Pons (tissue), 1 donor: ENCODE measurements at regions not wholly inside any gene's neighbourhood (a gene's known extent, or its start where the extent isn't known, plus 50 kb on each side); places are given as distances from the start of the nearest gene placed in this dataset.
A peak's percentile ranks its signal among the peaks of the same experiment; 100 is the strongest.

ENCODE experiments used
- DNase-seq: peaks from one replicate; pipeline ENCODE4 v3.0.0-alpha.2; 2016; ENCODE audit warnings: low spot score

DNA sequence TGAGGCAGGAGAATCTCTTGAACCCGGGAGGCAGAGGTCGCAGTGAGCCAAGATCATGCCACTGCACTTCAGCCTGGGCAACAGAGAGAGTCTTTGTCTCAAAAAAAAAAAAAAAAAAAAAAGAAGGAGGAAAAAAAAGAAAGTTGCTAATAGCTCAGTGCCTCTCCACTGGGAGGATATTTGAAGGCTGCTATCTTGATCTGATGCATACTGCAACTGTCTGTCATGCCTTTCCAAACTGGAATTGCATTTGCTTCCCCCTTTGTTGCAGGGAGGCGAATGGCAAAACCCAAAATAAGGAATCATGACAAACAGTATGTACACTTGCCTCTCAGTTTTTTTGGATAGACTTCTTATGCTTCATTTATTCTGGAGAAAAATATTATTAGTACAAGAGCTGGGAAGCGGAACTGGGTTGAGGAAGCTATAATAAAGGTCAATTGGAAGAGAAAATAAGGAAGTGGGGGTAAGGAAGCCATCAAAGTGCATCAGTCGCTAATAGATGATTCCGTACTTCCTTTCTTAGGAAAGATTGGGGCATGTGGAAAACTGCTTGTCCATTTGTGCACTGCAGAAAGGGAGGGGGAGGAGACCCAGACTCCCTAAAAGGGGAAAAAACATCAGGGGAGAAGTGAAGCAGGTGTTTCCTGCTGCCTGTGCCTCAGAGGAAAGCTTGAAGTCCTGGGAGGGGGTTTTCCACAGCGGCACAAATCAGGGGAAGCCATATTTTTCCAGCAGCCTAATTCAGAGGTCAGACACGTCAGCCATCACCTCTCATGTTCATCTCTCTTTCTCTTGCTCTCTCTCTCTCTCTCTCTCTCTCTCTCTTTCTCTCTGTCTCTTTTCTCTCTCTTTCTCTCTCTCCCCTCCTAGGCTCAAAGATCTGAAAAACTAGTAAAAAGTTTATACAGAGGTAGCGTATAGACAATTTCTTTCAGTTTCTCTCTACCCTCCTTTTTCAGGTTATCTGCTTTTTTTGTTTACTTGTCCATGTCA, 301.4 kb upstream of the TNP1 start:
- peak; percentile 35 for DNase-seq

DNA sequence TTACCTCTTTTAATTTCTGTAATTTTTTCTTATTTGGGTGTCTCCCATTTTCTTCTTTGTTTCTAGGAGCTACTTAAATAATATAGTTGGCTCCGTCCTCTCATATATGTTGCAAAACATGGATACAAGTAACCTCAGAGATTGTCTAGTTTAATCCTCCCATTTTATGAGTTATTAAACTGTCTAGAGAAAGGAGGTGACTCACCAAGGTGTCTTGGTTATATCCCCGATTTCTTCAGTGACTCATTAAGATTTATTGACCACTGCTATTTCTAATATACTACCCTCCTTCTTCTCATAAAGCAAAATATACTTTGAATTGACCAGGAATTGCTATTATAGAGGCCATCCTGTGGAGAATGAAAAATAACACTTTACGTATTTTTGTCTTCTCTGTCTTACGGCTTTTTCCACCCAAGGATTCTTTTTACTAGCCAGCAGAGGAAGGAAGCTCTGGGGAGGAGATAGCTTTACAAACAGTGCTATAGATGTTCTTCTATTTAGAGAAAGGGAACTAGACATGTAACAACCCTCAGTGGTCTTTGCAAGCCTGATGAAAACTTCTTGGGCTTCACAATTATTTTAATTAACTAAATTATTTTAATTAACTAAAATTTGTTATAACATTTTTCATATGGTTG, 300.4 kb upstream of the TNP1 start:
- no peak for DNase-seq

DNA sequence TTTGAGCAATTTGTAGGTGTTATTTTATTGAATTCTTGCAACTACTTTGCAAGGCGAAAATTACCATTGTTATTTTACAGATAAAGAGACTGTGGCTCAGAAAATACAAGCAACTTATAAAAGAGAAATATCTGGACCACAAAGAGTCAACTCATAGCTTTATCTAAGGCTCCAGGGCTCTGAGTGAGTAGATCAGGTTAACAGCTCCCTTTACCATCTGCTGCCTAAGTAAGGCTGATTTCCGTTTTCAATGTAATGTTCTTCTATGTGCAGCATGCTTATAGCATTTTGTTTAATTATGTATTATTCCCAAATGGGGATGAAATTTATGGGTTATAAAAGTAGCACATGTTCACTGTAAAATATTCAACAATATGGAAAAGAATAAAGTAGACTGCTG, 299.1 kb upstream of the TNP1 start:
- DNase-seq = no peak

DNA sequence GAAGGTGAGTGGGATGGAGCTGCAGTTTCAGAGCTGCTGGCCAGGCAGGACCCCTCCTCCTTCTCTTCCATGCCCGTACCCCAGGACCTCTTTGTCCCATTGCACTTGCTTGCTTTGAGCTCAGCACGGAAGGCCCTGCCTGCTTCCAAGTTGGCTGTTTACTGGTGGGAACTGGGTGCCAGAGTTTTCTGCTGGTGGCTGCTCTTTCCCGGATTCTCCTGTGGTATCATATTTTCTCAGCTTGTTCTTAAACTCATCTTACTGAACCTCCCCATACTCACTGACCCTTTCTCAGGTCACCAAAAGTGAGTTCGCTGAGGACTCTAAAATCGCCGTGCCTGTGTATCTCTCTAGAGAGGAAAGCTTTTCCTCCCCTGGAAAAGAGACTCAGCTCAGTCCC, 297.7 kb upstream of the TNP1 start:
- DNase-seq = no peak

DNA sequence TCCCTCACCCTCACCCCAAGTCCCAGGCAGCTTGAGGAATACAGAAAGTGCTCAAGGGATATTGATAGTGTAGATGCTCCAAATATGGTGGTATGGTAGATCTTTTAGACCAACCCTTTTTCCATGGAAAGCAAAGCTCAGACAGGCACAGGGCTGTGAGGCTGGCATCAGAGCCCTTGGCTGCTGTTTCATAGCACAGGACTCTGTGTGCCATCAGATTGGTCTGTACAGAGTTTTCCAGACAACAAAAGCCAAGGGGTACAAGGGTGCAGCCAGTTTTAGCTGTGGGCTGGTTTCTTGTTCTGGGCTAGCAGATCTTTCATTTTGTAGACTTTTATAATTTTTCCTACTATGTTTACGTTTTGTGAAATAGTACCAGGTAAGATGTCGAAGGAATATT, 296.9 kb upstream of the TNP1 start:
- no peak for DNase-seq

DNA sequence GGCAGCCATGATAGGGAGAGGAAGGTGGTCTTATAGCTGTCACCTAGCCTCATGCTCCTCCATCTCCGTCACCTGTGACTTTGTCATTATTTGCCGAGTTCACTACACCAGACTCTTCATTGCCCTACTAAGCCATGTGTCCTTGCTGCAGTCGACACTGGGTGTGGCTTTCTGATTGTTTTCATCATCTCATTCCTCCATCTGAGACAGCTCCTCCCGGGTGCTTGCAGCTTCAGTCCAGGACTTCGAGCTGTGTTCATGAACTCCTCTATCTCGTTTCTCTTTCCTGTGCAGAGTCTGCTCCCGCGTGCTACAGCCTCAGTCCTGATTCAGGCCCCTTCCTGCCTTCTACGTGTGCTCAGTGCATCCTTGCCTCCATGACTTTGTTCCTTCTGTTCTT, 295.1 kb upstream of the TNP1 start:
- no peak for DNase-seq

DNA sequence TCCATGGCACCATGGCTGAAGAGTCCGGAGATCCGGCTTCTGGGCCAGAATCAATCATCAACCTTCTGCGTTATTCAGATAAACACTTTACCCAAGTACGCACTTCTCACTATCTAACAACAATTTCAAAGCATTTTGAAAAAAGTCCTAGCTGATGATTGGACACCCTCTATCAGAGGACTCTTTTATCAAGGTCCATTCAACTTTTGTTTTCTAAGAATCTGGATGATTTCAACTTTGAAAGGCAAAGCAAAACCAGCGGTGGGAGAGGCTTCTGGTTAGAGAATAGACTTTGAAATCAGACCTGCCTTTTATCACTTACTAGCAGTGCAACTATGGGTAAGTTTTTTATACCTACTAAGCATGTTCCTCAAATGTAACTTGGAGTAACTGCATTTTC, 293.6 kb upstream of the TNP1 start:
- no peak for DNase-seq

DNA sequence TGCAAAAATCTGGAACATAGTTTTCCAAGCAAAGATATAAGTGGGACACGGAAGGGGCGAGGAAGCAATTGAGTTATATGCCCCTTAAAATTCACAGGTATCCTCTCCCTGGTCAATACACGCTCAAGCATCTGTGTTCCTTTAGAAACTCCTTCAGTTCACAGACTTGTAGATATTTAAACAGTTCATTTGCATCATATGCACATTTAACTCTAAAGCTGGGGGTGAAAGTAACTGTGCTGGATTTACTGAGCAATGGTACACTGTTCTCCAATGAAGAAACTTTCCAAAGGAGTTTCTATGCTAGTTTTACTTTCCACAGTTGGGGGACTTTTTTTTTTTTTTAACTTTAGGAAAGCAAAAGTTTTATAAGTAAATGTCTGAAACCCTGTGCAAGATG, 293.0 kb upstream of the TNP1 start:
- no peak for DNase-seq

DNA sequence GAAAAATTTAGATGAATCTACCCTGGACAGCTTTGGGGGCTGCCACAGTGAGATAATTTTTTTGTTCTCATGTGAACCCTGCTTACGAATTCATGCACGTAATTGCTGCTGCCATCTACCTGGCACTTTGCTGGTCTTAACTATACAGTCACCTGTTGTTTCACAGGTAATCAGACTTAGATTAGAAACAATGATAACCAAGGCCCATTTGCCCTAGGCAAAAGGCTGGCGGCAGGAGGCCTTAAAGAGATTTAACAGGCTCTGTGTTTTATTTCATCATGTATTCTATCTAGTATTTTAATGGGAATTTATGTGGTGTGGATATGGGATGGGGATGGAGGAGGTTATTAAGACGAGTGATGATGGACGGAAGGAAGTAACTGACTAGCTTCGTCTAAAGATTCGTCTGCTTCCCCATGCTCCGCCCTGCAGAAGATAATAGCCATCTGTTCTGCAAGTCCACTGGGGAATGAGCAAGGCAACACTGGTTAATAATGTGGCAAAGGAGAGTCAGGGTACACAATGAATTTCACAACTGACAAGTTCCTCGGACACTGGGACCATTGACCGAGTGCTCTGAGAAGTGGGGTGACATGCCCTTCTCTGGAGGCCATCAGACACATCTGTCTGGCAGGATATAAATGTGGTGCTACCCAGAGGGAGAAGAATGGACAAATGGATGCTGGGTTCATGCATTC, 291.8 kb upstream of the TNP1 start:
- DNase-seq = peak; percentile 85

DNA sequence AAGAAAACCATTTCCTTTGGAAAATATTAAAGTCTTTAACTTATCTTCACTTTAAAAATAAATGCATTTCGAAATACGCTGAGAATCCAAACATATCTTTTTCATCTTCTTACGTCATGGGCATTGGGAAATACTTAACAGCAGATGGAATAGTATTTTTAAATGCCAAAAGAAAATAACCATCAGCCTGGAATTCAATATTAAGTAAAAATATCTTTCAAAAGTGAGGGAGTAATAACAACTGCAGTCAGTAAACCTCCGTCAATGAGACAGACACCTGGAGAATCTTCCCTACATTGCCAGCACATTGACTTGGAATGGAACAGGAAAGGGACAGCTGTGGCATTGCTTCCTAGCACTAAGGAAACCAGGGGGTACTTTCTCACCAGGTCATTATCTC, 290.4 kb upstream of the TNP1 start:
- DNase-seq = no peak

DNA sequence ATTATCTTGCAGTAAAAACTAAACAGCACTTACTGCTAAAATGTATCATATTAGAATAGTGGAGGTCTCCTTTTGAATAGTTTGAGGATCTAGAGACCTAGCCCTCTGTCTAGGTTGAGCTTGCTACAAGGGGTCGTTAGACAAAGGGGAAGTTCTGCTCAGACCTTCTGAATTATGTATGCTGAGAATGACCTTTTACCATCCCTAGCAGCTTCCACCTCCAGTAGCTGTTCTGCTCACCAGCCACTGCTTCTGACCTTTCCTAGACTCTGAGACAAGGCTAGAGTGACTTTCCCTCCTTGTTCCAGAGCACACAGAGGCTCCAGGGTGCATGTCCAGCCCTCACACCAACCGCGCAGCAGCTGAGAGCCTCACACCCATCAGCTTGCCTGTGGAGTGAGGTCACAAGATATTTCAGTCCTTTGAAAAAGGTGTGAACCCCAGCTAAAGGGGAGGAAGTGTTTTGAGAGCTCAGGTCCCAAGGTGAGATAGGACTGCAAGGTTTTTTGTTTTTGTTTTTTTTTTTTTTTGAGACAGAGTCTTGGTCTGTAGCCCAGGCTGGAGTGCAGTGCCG, 289.3 kb upstream of the TNP1 start:
- DNase-seq = no peak

DNA sequence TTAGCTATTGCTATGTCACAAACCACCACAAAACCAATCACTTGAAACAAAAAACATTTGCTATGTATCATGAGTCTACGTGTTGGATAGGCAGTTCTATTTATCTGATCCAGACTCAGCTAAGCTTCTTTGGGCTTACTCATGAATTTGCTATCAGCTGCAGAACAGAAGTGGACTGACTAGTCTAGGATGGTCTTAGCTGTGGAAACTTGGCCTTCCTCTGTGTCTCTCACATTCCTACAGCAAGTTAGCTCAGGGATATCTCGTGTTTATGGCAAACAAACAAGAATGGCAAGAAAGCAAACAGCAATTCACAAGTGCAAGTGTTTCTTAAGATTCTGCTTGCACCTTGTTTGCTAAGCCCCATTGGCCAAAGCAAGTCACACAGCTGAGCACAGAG, 288.0 kb upstream of the TNP1 start:
- DNase-seq = no peak

DNA sequence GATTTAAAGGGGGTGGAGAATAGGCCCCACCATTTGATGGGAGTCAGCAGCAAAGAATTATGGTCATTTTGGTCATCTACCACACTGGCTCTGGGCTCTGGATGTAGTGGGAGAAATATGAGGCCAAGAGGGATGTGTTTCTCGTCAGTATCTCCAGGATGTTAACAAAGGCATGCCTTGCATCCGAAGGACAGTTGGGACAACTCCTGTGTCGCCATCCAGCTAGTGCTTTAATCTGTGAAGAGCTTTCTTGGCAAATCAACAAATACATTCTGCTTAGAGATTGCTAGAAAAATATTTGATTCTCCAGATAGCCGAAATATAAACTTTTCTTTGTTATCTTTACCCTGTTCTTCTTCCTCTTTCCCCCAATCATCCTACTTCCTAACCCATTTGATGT, 287.1 kb upstream of the TNP1 start:
- DNase-seq = no peak

DNA sequence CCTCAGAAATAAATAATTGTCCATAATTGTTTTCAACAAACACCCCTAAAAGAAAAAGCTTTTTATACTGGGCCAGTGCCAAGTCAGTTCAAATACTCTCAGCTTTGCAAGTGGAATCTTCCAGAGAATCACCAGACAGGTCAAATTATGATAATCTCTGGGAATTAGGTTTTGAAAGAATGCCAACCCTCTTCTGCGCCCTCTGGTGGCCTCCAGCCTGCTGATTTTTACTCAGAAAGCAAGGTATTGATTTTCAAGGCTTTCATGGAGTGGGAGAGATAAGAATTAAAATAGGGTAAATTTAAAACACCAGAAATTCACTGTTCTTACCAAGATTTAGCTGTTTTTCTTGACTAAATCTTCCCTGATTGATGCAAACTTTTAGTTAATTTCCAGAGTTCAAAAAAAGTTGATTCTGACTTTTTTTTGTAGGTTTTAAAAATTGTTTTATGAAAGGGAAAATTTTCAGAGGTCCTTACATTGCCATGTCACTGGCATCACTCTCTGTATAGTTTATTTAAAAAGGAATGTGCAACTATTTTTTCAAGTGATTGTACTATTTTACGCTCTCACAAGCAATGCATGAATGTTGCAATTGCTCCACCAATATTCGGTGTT, 282.9 kb upstream of the TNP1 start:
- DNase-seq = no peak

DNA sequence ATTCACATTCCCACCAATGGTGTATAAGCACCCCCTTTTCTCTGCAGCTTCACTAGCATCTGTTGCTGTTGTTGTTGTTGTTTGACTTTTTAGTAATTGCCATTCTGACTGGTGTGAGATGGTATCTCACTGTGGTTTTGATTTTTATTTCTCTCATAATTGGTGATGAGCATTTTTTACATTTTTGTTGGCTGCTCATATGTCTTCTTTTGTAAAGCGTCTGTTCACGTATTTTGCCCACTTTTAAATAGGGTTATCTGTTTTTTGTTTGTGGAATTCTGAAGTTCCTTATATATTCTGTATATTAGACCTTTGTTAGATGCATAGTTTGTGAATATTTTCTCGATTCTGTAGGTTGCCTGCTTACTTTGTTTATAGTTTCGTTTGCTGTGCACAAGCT, 278.4 kb upstream of the TNP1 start:
- no peak for DNase-seq

DNA sequence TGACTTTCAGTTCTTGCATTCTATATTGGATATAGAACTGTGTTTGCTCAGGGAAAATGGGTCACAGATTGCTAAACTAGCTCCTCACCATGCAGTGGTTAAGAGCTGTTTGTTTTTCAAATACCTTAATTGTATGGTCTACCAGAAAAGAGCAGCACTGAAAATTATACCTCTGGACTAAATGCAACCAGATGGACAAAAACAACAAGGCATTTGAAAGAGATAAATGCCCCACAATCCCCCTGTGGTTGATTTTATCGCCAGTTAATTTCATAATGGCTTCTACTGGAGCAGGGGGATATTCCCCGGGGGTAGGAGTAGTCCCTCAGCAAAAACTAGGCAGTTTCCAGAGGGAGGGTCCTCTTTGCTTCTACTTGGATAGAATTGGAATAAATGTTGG, 267.9 kb upstream of the TNP1 start:
- DNase-seq = no peak

DNA sequence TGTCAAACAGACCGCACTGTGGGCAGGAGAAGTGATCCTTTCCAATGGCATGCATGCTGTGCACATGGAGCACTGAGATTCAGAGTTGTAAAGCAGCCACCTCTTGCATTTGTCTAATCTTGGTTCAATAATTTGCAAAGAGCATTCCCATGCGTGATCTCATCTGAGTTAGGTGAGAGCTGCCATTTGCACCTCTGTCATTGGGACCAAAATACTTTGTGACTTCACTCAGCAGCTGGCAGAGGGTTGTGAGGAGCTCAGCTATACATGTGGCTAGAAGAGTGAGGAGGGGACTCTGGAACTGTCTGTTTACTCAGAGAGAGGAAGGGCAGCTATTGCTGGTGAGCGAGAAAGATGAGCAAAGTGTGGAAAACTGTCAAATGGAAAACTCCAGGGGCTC, 265.1 kb upstream of the TNP1 start:
- DNase-seq = no peak

DNA sequence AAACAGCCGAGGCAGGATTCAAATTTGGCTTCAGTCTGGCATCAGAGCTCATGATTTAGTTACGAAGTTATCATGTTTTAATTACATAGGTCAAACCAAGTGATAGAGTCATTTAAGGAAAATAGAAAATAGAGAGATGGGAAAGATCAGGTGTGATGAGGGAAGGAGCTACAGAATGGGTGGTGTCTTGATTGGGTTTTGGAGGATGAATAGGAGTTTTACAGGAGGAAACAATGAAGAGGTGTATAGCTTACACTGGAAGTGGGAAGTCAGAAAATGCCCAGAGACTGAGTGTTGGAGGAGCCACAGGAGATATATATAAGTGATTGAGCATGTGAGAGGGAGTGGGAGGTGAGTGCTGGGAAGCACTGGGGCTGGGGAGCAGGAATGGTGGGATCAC, 264.2 kb upstream of the TNP1 start:
- DNase-seq = no peak

DNA sequence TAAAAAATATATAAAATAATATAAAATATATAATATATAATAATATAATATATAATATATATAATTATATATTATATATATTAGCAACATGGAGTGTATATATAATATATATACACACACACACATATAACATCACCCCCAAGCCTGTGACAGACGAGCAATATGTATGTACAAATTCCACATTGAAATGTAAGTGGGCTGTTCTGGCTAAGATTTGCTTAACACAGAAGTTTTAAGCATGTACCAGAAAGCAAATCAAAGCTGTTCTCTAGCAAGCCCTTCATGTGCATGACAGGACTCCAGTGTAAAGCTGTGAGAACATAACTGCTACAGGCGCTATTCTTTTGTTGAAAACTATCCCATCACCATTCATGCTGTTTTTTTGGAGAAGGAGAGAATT, 261.7 kb upstream of the TNP1 start:
- DNase-seq = no peak

DNA sequence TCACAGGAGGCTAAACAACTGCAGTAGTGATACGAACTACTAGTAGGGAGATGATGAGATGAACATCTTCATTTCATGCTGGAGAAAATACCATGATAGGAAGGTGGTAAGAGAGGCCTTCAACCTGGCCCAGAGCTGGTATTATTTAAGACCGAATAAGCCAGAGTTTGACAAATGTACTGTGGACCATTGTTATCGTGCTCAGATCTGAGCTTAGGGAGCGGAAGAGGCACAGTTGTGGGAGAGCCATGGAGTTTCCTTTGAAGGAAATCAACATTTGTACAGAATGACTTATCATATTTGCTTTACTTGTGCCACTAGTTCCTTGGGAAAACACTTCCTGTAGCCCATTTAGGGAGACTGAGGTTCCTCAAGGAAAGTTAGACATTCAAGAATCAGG, 260.6 kb upstream of the TNP1 start:
- DNase-seq = no peak

DNA sequence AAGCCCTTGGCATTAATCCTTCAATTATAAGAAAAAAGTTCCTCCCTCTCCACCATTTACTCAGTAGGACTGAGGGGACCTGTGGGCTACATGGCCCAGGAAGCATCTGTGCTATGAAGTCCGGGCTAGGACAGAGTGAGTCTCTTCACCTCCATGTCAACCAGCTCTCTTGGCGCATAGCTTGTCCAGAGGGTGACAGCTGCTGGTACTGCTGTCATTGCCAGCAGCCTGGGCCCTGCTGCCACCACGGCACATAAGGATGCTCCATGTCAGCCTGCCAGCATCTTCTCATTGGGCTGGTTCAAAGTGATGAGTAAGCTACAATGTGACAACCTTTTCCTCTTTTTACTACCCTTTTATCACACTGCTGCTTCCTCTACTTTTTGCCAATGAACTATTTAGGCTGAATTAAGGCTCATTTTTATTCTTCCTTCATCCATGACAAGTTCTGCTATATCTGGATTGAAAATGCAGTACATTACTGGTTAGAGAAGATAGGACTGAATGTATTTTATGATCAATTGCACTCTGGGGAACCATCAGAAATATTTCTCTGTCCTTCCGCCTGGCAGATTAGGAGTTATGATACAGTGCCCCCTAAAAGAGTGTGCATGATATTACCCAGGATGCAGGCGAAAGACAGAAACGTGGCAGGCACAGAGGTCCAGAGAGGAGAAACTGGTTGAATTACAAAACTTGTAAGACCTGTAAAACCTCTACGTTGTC, 258.9 kb upstream of the TNP1 start:
- peak; percentile 7 for DNase-seq

DNA sequence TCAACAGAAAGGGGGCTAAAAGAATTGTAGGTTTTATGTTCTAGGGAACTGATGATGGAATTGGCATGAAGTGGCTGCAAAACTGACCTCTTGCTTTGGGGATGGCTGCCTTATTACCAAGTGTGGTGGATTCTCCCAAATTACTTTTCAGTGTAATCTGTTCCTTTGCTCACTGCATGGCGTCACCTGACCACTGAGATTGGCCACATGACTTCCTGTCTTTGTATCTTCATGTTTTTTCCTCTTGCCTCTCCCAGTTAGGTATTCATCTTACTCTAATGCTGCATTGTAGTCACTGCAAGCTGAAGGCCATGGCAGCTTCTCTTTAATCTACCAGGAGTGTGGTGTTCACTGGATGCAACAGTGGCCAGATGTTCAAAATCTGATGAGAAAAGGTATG, 257.7 kb upstream of the TNP1 start:
- no peak for DNase-seq
